ENCODE measurements at regions not wholly inside any gene's neighbourhood (a gene's known extent, or its start where the extent isn't known, plus 50 kb on each side); places are given as distances from the start of the nearest gene placed in this dataset.

GRCh38 chr18:40243607-40244006, 1711.4 kb upstream of the PIK3C3 start:
- no peak for TF ChIP-seq CTCF (IDR thresholded peaks at IDR 0.05)
- TF ChIP-seq POLR2AphosphoS5 (IDR thresholded peaks at IDR 0.05): no peak

Measured in sigmoid colon (tissue), 4 donors.